RWPE1 (cell line): ENCODE measurements at regions not wholly inside any gene's neighbourhood (a gene's known extent, or its start where the extent isn't known, plus 50 kb on each side); places are given as distances from the start of the nearest gene placed in this dataset.

Experiments used
- CTCF ChIA-PET: fragments of 350-600 bp; sonication (Branson Sonifier 250); formaldehyde crosslinking; extraction: SDS; loops from one replicate; lab custom pipeline; 2021; lab: Yijun Ruan, JAX
- POLR2A ChIA-PET: fragments of 400-600 bp; formaldehyde crosslinking; extraction: SDS; loops from one replicate; lab custom pipeline; 2020; ENCODE audit warnings: antibody characterized with exemption; ENCODE audit not compliant: low non-redundant PET; lab: Yijun Ruan, JAX
- DNase-seq: peaks from one replicate; pipeline ENCODE4 v3.0.0; 2012; ENCODE audit warnings: low spot score
- H3K27ac ChIP-seq: fragments of 450-650 bp; 2 replicates; pipeline ENCODE4 v1.5.1; 2017
- CTCF ChIP-seq: fragments of 450-650 bp; conservative IDR thresholded peaks from 2 replicates; pipeline ENCODE4 v1.5.1; 2017; ENCODE audit warnings: low read depth, mild to moderate bottlenecking

GRCh38 chr2:48134704-48135103 lies 179.8 kb upstream of the FOXN2 start:
- H3K27ac ChIP-seq = no peak overlapping the region
- ChIA-PET CTCF (interaction anchor here (1.2 kb wide), 1 partner anchor 42 kb away, joined by 5 read pairs; no protein-coding TSS in a partner anchor), POLR2A (no interaction called here)
- no peak for DNase-seq
- TF ChIP-seq CTCF = no peak

DNA sequence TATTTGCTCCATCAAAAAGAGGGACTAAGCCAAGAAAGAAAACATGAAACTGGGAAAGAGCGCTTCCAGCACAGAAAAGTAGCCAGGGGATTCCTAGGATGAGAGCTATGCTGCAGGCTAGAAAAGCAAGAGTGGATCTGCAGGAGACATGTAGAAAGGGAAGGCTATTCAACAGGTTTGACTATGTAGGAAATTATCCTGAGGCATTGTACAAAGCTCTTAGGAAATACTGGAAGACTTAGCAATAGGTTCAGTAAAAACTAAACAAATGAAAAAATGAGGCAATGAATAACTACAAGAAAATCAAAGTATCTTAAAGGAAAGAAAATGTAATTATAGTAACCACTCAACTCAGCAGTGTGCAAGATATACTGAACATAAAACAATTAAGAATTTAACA lies 178.7 kb upstream of the FOXN2 start:
- POLR2A ChIA-PET = no interaction called here
- no peak overlapping the region for H3K27ac ChIP-seq
- TF ChIP-seq CTCF = no peak
- DNase-seq = no peak
- CTCF ChIA-PET = interaction anchor here (0.6 to 1.2 kb wide), 3 partner anchors 43 to 1634 kb away, joined by 3 to 5 read pairs (median 3); no protein-coding TSS in a partner anchor

DNA sequence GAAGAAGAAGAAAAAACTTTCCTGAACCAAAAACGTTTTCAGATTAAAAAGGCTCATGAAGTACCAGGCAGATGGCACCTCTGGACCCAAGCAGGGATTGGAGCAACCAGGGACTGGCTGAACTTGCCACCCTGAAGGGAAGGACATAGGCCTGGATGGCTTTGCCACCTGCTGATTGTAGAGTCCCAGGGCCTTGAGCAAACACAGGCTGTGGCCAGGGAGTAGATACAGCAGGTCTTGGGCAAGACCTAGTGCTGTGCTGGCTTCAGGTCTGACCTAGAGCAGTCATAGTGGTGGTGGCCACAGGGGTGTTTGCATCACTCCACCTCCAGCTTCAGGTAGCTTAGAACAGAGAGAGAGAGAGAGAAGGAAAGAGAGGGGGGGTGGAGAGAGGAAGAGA lies 176.7 kb upstream of the FOXN2 start:
- no peak overlapping the region for H3K27ac ChIP-seq
- ChIA-PET POLR2A (no interaction called here), CTCF (no interaction called here)
- DNase-seq = no peak
- TF ChIP-seq CTCF = no peak

GRCh38 chr2:48138898-48139297 lies 175.6 kb upstream of the FOXN2 start:
- H3K27ac ChIP-seq = no peak overlapping the region
- no peak for DNase-seq
- CTCF ChIA-PET = no interaction called here
- POLR2A ChIA-PET = no interaction called here
- no peak for TF ChIP-seq CTCF

- TF ChIP-seq CTCF = no peak
- ChIA-PET CTCF (no interaction called here), POLR2A (no interaction called here)
- H3K27ac ChIP-seq = no peak overlapping the region
- DNase-seq = no peak
Observed at GRCh38 chr2:48140586-48140985, 173.9 kb upstream of the FOXN2 start.

- H3K27ac ChIP-seq = no peak overlapping the region
- no peak for TF ChIP-seq CTCF
- ChIA-PET POLR2A (no interaction called here), CTCF (no interaction called here)
- DNase-seq = no peak
Observed at GRCh38 chr2:48144777-48145176, 169.7 kb upstream of the FOXN2 start.
